ENCODE measurements at regions not wholly inside any gene's neighbourhood (a gene's known extent, or its start where the extent isn't known, plus 50 kb on each side); places are given as distances from the start of the nearest gene placed in this dataset.
"Not testable (repeated sequence)": the region's sequence is repeated elsewhere in the genome, so short reads cannot be mapped to it uniquely, and the experiment has no call there.

GRCh38 chr2:113341191-113341869 lies 62.6 kb upstream of the PAX8 start:
- H3K4me1 ChIP-seq (ENCODE audit: insufficient read depth, low read length): peaks cover 2% of the 10 kb centered on the region
- CTCF ChIA-PET: no interaction called here
- Mint-ChIP-seq H3K27ac (no peak overlapping the region), H3K4me3 (no peak overlapping the region), H3K4me1 (ENCODE audit: low read depth) (peaks cover 7% of the 10 kb centered on the region), H3K27me3 (peaks cover 25% of the 10 kb centered on the region), H3K36me3 (ENCODE audit: low read depth) (no peaks in the 10 kb centered on the region), H3K9me3 (no peaks in the 10 kb centered on the region)
- no peak for DNase-seq
- no peak for ATAC-seq (ENCODE audit: poor library complexity)
- H3K4me3 ChIP-seq (ENCODE audit: low read length): no peak overlapping the region
- POLR2A ChIA-PET: no interaction called here
- TF ChIP-seq CTCF (IDR thresholded peaks at IDR 0.05): no peak
- intact Hi-C loops (cut with DNase I, micrococcal nuclease): no loop called here
- H3K27me3 ChIP-seq (ENCODE audit: control insufficient read depth in 1 of 2, insufficient read depth in 2 of 2, low read length in 2 of 2): peaks cover 2 to 4% of the 10 kb centered on the region in 2 experiments
- H3K27ac ChIP-seq (ENCODE audit: low read depth in 1 of 2, low read length in 2 of 2): no peak overlapping the region
- H3K36me3 ChIP-seq (ENCODE audit: insufficient read depth, low read length): no peaks in the 10 kb centered on the region
- H3K9me3 ChIP-seq (ENCODE audit: control insufficient read depth in 1 of 2, insufficient read depth in 1 of 2, low read length in 2 of 2): no peaks in the 10 kb centered on the region

- no peaks in the 10 kb centered on the region for H3K36me3 Mint-ChIP-seq (ENCODE audit: low read depth)
- H3K4me3 Mint-ChIP-seq: no peak overlapping the region
- POLR2A ChIA-PET: no interaction called here
- peaks cover 2 to 4% of the 10 kb centered on the region in 2 experiments for H3K27me3 ChIP-seq (ENCODE audit: control insufficient read depth in 1 of 2, insufficient read depth in 2 of 2, low read length in 2 of 2)
- H3K36me3 ChIP-seq (ENCODE audit: insufficient read depth, low read length): no peaks in the 10 kb centered on the region
- ATAC-seq (ENCODE audit: poor library complexity) (no peak), DNase-seq (no peak)
- H3K27me3 Mint-ChIP-seq: peaks cover 21% of the 10 kb centered on the region
- H3K9me3 ChIP-seq (ENCODE audit: control insufficient read depth in 1 of 2, insufficient read depth in 1 of 2, low read length in 2 of 2): no peaks in the 10 kb centered on the region
- peaks cover 2% of the 10 kb centered on the region for H3K4me1 ChIP-seq (ENCODE audit: insufficient read depth, low read length)
- CTCF ChIA-PET: no interaction called here
- TF ChIP-seq CTCF (IDR thresholded peaks at IDR 0.05): no peak
- H3K27ac Mint-ChIP-seq: no peak overlapping the region
- peaks cover 3% of the 10 kb centered on the region for H3K4me1 Mint-ChIP-seq (ENCODE audit: low read depth)
- H3K4me3 ChIP-seq (ENCODE audit: low read length): no peak overlapping the region
- intact Hi-C loops (cut with DNase I, micrococcal nuclease): no loop called here
- no peak overlapping the region for H3K27ac ChIP-seq (ENCODE audit: low read depth in 1 of 2, low read length in 2 of 2)
- no peaks in the 10 kb centered on the region for H3K9me3 Mint-ChIP-seq
Observed at GRCh38 chr2:113337809-113338208, 59.1 kb upstream of the PAX8 start.

- H3K4me1 ChIP-seq (ENCODE audit: insufficient read depth, low read length); H3K4me3 Mint-ChIP-seq; H3K9me3 Mint-ChIP-seq; intact Hi-C loops (cut with DNase I, micrococcal nuclease); H3K36me3 ChIP-seq (ENCODE audit: insufficient read depth, low read length); ATAC-seq (ENCODE audit: poor library complexity); H3K4me1 Mint-ChIP-seq (ENCODE audit: low read depth); H3K27ac Mint-ChIP-seq; H3K36me3 Mint-ChIP-seq (ENCODE audit: low read depth); H3K4me3 ChIP-seq (ENCODE audit: low read length); H3K27me3 ChIP-seq (ENCODE audit: control insufficient read depth in 1 of 2, insufficient read depth in 2 of 2, low read length in 2 of 2); CTCF ChIA-PET; H3K27ac ChIP-seq (ENCODE audit: low read depth in 1 of 2, low read length in 2 of 2); POLR2A ChIA-PET; DNase-seq; H3K9me3 ChIP-seq (ENCODE audit: control insufficient read depth in 1 of 2, insufficient read depth in 1 of 2, low read length in 2 of 2): not testable (repeated sequence)
- peaks cover 19% of the 10 kb centered on the region for H3K27me3 Mint-ChIP-seq
Observed at GRCh38 chr2:113336040-113336439, 57.3 kb upstream of the PAX8 start.

- TF ChIP-seq CTCF (IDR thresholded peaks at IDR 0.05): no peak
- Histone ChIP-seq H3K9me3 (ENCODE audit: control insufficient read depth in 1 of 2, insufficient read depth in 1 of 2, low read length in 2 of 2) (no peaks in the 10 kb centered on the region), H3K36me3 (ENCODE audit: insufficient read depth, low read length) (no peaks in the 10 kb centered on the region), H3K4me3 (ENCODE audit: low read length) (no peak overlapping the region), H3K27me3 (ENCODE audit: control insufficient read depth in 1 of 2, insufficient read depth in 2 of 2, low read length in 2 of 2) (no peaks in the 10 kb centered on the region), H3K27ac (ENCODE audit: low read depth in 1 of 2, low read length in 2 of 2) (no peak overlapping the region), H3K4me1 (ENCODE audit: insufficient read depth, low read length) (no peaks in the 10 kb centered on the region)
- Mint-ChIP-seq H3K27me3 (peaks cover 11% of the 10 kb centered on the region), H3K9me3 (no peaks in the 10 kb centered on the region), H3K4me3 (no peak overlapping the region), H3K4me1 (ENCODE audit: low read depth) (no peaks in the 10 kb centered on the region), H3K27ac (no peak overlapping the region), H3K36me3 (ENCODE audit: low read depth) (no peaks in the 10 kb centered on the region)
- ATAC-seq (ENCODE audit: poor library complexity): no peak
- DNase-seq: no peak
- ChIA-PET CTCF (no interaction called here), POLR2A (no interaction called here)
- intact Hi-C loops (cut with DNase I, micrococcal nuclease): no loop called here
Observed at GRCh38 chr2:113334147-113334546, 55.4 kb upstream of the PAX8 start.

- H3K4me3 ChIP-seq (ENCODE audit: low read length); H3K4me1 Mint-ChIP-seq (ENCODE audit: low read depth); intact Hi-C loops (cut with DNase I, micrococcal nuclease); H3K27me3 ChIP-seq (ENCODE audit: control insufficient read depth in 1 of 2, insufficient read depth in 2 of 2, low read length in 2 of 2); POLR2A ChIA-PET; H3K36me3 ChIP-seq (ENCODE audit: insufficient read depth, low read length); H3K9me3 ChIP-seq (ENCODE audit: control insufficient read depth in 1 of 2, insufficient read depth in 1 of 2, low read length in 2 of 2); H3K4me3 Mint-ChIP-seq; ATAC-seq (ENCODE audit: poor library complexity); CTCF ChIA-PET; H3K36me3 Mint-ChIP-seq (ENCODE audit: low read depth); H3K9me3 Mint-ChIP-seq; H3K27ac ChIP-seq (ENCODE audit: low read depth in 1 of 2, low read length in 2 of 2); H3K4me1 ChIP-seq (ENCODE audit: insufficient read depth, low read length); DNase-seq; H3K27ac Mint-ChIP-seq: not testable (repeated sequence)
- H3K27me3 Mint-ChIP-seq: peaks cover 11% of the 10 kb centered on the region
Observed at GRCh38 chr2:113333735-113334134, 55.0 kb upstream of the PAX8 start.
